A673 (cell line): ENCODE measurements at regions not wholly inside any gene's neighbourhood (a gene's known extent, or its start where the extent isn't known, plus 50 kb on each side); places are given as distances from the start of the nearest gene placed in this dataset.

Source experiments
- BruUV-seq: library from RNA; stranded (reverse); fragments of 400-500 nt; replicated peaks from 2 replicates; lab custom pipeline; 2021; lab: Mats Ljungman, UMichigan
- CTCF ChIA-PET: fragments of 300-600 bp; sonication (Branson Sonifier 250); formaldehyde crosslinking; loops from one replicate; lab custom pipeline; 2022; ENCODE audit warnings: antibody characterized with exemption; lab: Charles Lee
- POLR2A ChIA-PET: fragments of 300-600 bp; sonication (Branson Sonifier 250); formaldehyde crosslinking; loops from one replicate; lab custom pipeline; 2022; ENCODE audit warnings: antibody characterized with exemption; ENCODE audit not compliant: low non-redundant PET; lab: Charles Lee
- DNase-seq: peaks from one replicate; pipeline ENCODE4 v3.0.0-alpha.2; 2015; ENCODE audit warnings: low spot score
- H3K27ac ChIP-seq: fragments of 200-600 bp; sonication (generic); 2 replicates; pipeline ENCODE4 v1.5.1; 2016; ENCODE audit warnings: mixed run types, low read depth, mild to moderate bottlenecking, mixed read lengths, antibody characterized with exemption, low read length; ENCODE audit not compliant: poor library complexity, severe bottlenecking
- H3K27me3 ChIP-seq: fragments of 200-600 bp; sonication (generic); replicated peaks from 2 replicates; pipeline ENCODE4 v1.6.1; 2017; ENCODE audit warnings: mixed run types, low read depth, mild to moderate bottlenecking, mixed read lengths, antibody characterized with exemption, low read length; ENCODE audit not compliant: insufficient read depth, poor library complexity
- H3K36me3 ChIP-seq: fragments of 200-600 bp; sonication (generic); 2 replicates; pipeline ENCODE4 v1.6.1; 2016; ENCODE audit warnings: mixed run types, mild to moderate bottlenecking, mixed read lengths, antibody characterized with exemption, low read length; ENCODE audit not compliant: insufficient read depth, poor library complexity, severe bottlenecking
- H3K4me1 ChIP-seq: fragments of 200-600 bp; sonication (generic); 2 replicates; pipeline ENCODE4 v1.6.1; 2017; ENCODE audit warnings: mixed run types, mild to moderate bottlenecking, mixed read lengths, antibody characterized with exemption, low read length; ENCODE audit not compliant: insufficient read depth, poor library complexity, severe bottlenecking
- H3K4me3 ChIP-seq: fragments of 200-600 bp; sonication (generic); 2 replicates; pipeline ENCODE4 v1.5.1; 2016; ENCODE audit warnings: low read depth, mixed run types, mild to moderate bottlenecking, mixed read lengths, low read length; ENCODE audit not compliant: poor library complexity, severe bottlenecking
- H3K9me3 ChIP-seq: fragments of 200-600 bp; sonication (generic); 2 replicates; pipeline ENCODE4 v1.6.1; 2016; ENCODE audit warnings: mixed run types, low read depth, mild to moderate bottlenecking, mixed read lengths, antibody characterized with exemption, low read length; ENCODE audit not compliant: poor library complexity, severe bottlenecking
- EZH2 ChIP-seq: fragments of 200-600 bp; sonication (generic); IDR thresholded peaks from 2 replicates; pipeline ENCODE4 v1.6.1; 2017; ENCODE audit warnings: borderline replicate concordance, low read depth, mild to moderate bottlenecking, mixed read lengths, antibody characterized with exemption, low read length; ENCODE audit not compliant: poor library complexity, severe bottlenecking
- intact Hi-C: fragments of 100-400 bp; cut with micrococcal nuclease; formaldehyde crosslinking; loops from one replicate; pipeline ENCODE4 v1.10.0; 2022; ENCODE audit not compliant: unreplicated experiment
- TF ChIP-seq, protein P1 (sequence below): fragments of 300-800, 200-600 bp; sonication (generic); conservative IDR thresholded peaks from 2 replicates; pipeline ENCODE4 v1.5.1; 2017; ENCODE audit warnings: low read depth, mild to moderate bottlenecking, antibody characterized with exemption, low read length, moderate library complexity, mixed read lengths

GRCh38 chr1:185488808-185489207, 171.8 kb upstream of the IVNS1ABP start:
- no peak for DNase-seq
- POLR2A ChIA-PET = no interaction called here
- TF ChIP-seq EZH2 = no peak
- TF ChIP-seq, protein P1, sequence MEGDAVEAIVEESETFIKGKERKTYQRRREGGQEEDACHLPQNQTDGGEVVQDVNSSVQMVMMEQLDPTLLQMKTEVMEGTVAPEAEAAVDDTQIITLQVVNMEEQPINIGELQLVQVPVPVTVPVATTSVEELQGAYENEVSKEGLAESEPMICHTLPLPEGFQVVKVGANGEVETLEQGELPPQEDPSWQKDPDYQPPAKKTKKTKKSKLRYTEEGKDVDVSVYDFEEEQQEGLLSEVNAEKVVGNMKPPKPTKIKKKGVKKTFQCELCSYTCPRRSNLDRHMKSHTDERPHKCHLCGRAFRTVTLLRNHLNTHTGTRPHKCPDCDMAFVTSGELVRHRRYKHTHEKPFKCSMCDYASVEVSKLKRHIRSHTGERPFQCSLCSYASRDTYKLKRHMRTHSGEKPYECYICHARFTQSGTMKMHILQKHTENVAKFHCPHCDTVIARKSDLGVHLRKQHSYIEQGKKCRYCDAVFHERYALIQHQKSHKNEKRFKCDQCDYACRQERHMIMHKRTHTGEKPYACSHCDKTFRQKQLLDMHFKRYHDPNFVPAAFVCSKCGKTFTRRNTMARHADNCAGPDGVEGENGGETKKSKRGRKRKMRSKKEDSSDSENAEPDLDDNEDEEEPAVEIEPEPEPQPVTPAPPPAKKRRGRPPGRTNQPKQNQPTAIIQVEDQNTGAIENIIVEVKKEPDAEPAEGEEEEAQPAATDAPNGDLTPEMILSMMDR = no peak
- no peaks in the 10 kb centered on the region for H3K27me3 ChIP-seq
- H3K27ac ChIP-seq = no peak overlapping the region
- intact Hi-C loops = no loop called here
- CTCF ChIA-PET = no interaction called here
- no peaks in the 10 kb centered on the region for H3K4me1 ChIP-seq
- no TSS peak for BruUV-seq
- H3K9me3 ChIP-seq = no peaks in the 10 kb centered on the region
- H3K4me3 ChIP-seq = no peak overlapping the region
- no peaks in the 10 kb centered on the region for H3K36me3 ChIP-seq

- BruUV-seq = no TSS peak
- no peak for TF ChIP-seq EZH2
- TF ChIP-seq, protein P1 = no peak
- CTCF ChIA-PET = no interaction called here
- intact Hi-C loops = no loop called here
- no peaks in the 10 kb centered on the region for H3K4me1 ChIP-seq
- H3K4me3 ChIP-seq = no peak overlapping the region
- POLR2A ChIA-PET = no interaction called here
- no peaks in the 10 kb centered on the region for H3K36me3 ChIP-seq
- H3K27me3 ChIP-seq = no peaks in the 10 kb centered on the region
- no peaks in the 10 kb centered on the region for H3K9me3 ChIP-seq
- DNase-seq = no peak
- no peak overlapping the region for H3K27ac ChIP-seq
Measured at GRCh38 chr1:185487936-185488335, 170.9 kb upstream of the IVNS1ABP start.

GRCh38 chr1:185487026-185487425, 170.0 kb upstream of the IVNS1ABP start:
- Histone ChIP-seq H3K36me3 (no peaks in the 10 kb centered on the region), H3K9me3 (no peaks in the 10 kb centered on the region), H3K4me1 (no peaks in the 10 kb centered on the region), H3K27me3 (no peaks in the 10 kb centered on the region), H3K27ac (no peak overlapping the region), H3K4me3 (no peak overlapping the region)
- TF ChIP-seq EZH2 = no peak
- TF ChIP-seq, protein P1 = no peak
- ChIA-PET POLR2A (no interaction called here), CTCF (no interaction called here)
- intact Hi-C loops = no loop called here
- no TSS peak for BruUV-seq
- no peak for DNase-seq
